GM19455 (cell line): ENCODE measurements at regions not wholly inside any gene's neighbourhood (a gene's known extent, or its start where the extent isn't known, plus 50 kb on each side); places are given as distances from the start of the nearest gene placed in this dataset.

Experiments
- ATAC-seq: cut with Tn5 transposase; IDR thresholded peaks from one replicate; pipeline ENCODE4 v1.9.1; 2021; ENCODE audit not compliant: unreplicated experiment

- ATAC-seq: no peak
Observed at GRCh38 chr13:60797112-60797511, 400.1 kb downstream of the TDRD3 start.

DNA sequence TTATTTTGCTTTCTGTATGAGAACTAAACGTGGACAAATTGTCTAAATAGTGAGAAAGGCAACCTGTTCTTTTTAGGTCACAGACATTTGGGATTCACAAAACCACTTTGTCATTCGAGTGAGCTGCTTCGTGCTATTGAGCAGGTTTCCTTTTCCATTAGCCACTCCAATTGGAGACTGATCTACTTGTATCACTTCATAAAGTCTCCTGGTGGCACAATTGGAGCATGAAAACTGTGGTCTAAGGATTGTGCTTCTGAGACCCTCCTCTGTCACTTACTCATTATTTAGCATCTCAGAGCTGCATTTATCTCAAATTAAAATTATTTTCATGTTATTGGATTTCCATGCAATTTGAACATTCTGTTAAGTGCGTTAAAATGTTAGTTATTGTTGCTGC, 397.7 kb downstream of the TDRD3 start:
- no peak for ATAC-seq

GRCh38 chr13:60790620-60791019, 393.6 kb downstream of the TDRD3 start:
- no peak for ATAC-seq

- ATAC-seq: no peak
Observed at GRCh38 chr13:60788156-60788829, 391.3 kb downstream of the TDRD3 start.

- no peak for ATAC-seq
Observed at GRCh38 chr13:60787083-60787482, 390.1 kb downstream of the TDRD3 start.

GRCh38 chr13:60772726-60773125, 375.7 kb downstream of the TDRD3 start:
- no peak for ATAC-seq

DNA sequence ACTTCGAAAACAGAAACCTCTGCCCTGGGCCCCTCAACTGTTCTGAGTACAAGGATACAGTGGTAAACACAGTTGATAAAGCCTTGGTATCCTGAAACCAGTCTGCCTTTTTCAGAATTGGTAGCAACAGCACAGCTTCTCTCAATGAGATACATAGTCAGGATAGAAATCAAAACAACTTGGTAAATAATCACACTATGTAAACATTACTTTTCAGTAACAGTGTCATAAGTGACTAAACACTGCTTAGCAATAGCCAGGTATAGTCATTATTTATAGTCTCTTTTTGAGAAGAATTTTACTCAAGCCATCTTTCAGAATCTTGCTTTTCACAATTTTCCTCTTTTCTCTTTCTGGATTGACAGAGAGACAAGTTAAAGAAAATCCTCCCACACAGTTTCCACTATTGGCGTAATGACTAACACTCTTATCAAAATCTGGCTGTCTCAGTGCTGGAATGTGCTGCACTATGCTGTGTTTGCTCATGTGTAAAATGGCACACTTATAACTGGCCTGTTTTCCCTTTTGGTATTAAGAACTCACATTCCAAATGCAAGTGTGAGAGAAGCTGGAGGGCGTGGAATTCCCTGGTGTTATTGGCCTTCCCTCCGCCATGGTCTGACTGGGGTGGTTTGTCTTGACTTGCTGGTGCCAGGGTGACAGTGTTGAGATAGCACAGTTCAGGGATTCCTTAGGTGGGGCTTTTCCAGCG, 368.8 kb downstream of the TDRD3 start:
- no peak for ATAC-seq

DNA sequence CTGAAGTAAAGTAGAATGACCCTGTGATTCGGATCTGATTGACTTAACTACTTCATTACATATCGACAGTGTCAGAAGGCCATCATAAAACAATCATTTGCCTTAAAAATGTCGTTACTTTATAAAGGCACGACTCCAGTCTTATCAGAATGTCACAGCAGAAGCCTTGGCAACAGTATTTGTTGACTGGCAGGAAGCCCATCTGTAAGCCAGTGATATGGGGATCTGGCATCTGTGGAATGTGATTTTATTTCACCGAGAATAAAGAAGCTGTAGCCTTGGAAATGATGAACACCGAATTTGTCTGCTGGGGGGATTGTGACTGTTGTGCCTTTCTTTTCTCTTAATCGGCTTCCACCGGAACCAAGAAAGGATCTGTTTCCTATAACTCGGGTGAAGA, 362.5 kb downstream of the TDRD3 start:
- ATAC-seq: no peak

GRCh38 chr13:60758637-60759036, 361.6 kb downstream of the TDRD3 start:
- no peak for ATAC-seq

GRCh38 chr13:60757501-60758215, 360.6 kb downstream of the TDRD3 start:
- ATAC-seq: no peak

DNA sequence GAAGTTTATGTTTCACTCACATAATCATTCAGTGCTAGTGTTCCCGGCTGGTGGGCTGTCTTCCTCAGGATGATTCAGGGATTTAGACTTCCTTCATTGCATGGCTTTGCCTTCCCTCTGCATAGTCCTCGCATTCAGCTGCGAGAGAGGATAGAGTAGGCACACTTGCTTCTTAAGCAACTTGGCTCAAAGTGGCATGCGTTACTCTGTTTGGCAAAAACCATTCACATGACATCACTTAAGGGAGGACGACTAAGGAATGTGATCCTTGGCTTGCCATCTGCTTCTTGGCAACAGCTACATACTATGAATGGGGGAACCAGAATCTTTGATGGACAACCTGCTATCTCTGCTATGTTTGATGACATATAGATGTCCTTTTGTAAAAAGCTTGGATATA, 359.3 kb downstream of the TDRD3 start:
- no peak for ATAC-seq

DNA sequence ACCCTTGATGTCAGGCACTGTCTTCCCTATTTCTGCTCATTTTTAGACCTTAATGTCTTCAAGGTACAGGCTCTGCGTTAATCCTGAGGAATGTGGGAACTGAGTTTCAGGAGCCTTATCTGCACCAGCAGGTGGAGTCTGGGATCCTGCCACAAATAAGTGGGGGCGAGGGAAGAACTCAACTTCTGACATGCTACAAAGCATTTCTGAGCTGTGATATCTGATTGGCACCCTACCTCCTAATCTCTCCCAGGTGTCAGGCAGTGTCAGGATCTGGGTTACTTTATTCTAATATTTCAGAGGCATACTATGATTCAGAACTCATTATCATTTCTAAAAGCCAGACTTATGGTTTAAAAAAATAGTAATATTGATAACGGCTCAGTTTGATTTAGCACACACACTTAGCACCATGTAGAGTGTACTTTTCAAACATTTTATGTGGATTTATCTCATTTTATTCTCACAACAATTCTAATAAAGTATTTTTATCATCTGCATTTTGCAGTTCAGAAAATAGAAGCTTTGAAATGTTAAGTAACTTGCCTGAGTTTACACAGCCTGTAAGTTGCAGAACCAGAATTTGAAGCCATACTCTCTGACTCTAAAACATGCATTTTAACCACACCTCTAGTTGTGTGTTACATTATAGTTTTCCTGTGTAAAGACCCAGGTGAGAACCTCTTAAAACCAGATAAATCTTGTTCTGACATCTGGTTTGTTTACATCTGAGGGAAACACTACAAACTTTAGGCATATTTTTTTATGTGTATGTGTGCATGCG, 358.6 kb downstream of the TDRD3 start:
- no peak for ATAC-seq

DNA sequence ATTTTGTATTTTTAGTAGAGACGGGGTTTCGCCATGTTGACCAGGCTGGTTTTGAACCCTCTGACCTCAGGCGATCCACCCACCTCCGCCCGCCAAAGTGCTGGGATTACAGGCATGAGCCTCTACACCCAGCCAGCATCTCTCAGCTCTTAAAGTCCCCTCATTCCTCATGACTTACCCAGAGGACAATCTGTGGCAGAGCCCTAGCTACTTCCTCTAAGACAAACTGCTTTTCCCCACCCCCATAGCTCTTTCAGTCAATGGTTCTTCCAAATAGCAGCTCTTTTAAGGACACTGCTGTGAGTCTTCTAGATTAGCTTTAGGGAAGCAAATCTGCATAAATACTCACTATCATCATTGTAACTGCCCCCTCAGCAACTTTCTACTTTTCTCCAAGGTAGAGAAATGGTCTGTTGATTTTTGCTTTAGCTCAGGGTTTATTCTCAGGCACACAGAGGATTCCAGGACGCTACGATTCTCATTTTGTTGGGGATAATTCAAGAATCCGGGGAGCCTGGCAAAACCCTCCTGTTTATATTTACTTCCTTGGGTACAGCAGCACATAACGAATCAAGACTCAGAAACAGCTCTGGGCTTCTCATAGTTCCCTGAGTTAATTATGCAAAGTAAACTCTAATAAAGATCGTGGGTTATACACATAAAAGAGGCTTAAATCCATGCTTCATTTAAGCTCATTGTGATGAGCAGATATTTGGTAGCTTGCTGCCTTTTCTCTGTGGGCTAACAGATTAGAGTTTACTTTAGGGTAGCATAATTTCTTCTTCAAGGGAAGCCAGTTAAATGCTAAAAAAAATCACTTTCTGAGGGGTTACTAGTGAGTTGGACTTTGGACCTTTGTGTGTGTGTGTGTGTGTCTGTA, 357.4 kb downstream of the TDRD3 start:
- ATAC-seq: no peak

DNA sequence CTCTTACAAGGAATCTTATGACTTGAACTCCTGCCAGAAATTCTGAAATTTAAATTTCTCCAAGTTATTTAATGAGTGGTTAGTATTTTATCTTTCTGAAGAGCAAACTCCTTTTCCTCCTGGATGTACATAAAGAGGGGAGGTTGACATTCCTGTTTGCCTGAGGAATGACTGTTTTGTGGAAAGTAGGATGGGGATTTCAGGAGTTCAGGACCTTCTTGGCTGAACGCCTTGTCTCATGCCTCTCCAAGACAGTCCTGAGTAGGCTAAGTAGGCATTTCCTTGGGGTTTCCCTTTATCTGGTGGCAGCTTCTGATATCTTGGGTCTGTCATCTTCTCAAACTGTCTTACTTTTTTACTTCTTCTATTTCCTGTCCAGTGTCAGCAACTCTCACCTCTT, 356.6 kb downstream of the TDRD3 start:
- ATAC-seq: no peak

DNA sequence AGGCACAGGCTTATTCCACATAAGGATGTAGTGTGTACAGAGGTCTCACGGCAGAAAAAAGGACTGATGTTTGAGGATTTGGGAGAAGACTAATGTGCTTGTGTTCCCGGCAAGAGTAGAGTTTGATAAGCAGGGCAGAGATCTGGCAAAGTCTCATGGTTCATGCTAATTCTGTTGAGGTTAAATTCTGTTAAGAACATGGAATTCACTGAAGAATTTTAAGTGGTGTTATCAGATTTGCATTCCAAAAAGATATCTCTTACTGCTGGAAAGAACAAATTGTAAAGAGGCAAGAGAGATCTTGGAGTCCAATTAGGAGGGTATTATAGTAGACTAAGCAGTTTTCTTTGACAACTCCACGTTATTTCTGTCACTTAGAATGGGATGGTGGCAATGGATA, 348.3 kb downstream of the TDRD3 start:
- no peak for ATAC-seq

DNA sequence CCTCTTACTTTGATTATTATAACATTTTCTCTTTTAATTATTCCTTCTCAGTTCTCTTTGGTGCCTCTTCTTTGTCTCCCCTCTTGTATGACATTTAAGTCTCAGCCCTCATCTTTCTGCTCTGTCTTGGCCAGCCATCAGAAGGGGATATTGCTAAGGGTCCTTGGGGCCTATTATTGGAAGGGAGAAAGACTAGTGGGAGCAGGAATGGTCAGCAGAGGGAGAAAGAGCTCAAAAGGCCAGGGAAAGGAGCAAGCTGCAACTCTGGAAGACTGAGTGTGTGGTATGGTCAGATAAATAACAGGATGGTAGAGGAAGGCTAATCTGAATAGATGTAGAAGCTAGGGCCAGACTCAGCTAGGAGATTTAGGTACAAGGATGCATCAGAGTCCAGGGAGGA, 336.9 kb downstream of the TDRD3 start:
- ATAC-seq: no peak

GRCh38 chr13:60727140-60727539, 330.1 kb downstream of the TDRD3 start:
- no peak for ATAC-seq

DNA sequence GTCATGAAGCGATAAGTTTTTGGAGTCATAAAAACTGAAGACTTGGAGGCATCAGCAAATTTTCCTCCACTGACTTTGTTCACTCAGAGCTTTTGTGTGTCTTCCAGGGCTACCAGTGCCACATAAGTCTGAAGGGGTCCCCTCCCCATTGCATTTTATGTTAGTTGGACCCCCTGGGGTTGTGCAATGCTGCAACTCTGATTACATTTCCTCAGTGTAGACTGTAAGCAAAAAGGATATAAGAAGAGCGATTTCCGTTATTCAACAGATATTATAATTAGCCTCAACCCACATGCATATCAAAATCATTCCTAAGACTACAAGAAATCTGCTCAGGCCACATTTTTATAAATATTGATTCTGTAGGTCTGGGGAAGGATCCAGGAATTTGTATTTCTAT, 324.0 kb downstream of the TDRD3 start:
- ATAC-seq: no peak

DNA sequence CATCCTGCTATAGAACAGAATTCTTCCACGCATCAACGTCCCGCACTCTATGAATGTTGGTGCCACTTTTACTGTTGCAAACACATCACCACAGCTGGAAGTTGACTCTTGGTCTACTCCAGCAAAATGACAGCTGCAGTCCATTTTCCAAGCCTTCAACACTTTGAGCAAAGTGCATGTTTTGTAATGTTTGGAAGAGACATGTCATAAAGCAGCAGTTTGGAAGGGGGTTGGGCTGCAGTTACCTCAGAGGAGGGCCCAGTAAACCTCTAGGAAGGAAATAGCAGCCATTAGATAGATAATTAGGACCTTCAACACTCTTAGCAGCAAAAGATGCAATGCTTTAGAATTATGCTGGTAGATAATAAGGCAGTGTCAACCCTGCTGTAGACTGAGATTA, 323.6 kb downstream of the TDRD3 start:
- ATAC-seq: no peak

DNA sequence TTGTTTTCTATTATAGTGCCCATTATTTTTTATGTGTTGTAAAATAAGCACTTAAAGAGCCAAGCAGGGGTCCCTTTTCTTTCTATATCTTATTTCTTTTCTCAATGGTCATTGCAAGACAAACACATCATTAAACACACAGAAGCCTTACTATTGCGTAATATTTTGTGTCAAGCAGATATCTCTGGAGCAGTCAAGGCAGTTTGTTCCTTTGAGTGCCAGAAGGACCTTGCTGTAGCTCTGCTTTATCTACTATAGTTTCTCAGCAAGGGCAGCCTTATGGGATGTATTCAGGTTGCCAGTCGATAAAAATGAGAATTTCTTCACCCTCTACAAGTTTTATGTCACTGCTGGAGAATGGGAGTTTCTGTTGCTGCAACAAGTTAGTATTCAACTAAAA, 319.3 kb downstream of the TDRD3 start:
- ATAC-seq: no peak
